CD14-positive monocyte (primary cell): ENCODE measurements at regions not wholly inside any gene's neighbourhood (a gene's known extent, or its start where the extent isn't known, plus 50 kb on each side); places are given as distances from the start of the nearest gene placed in this dataset.

Experiments used
- DNase-seq, 3 donors: peaks; one replicate each; pipeline ENCODE4 v3.0.0-alpha.2; 2011 to 2022
- H2AFZ ChIP-seq: 2 replicates; pipeline ENCODE4 v1.6.0; 2012; ENCODE audit warnings: mild to moderate bottlenecking, low read depth, low read length, inconsistent platforms; ENCODE audit not compliant: insufficient read depth, poor library complexity, severe bottlenecking
- H3K27ac ChIP-seq, 2 donors: 1 replicate in 1 of 2; 2 replicates in 1 of 2; pipeline ENCODE4 v1.5.1; 2012 to 2013; ENCODE audit warnings: low read length in 2 of 2, control low read depth in 1 of 2, inconsistent platforms in 1 of 2, low read depth in 1 of 2, mild to moderate bottlenecking in 1 of 2
- H3K27me3 ChIP-seq, 2 donors: one replicate each; pipeline versions ENCODE4 v1.6.0 to v1.6.1; 2011 to 2013; ENCODE audit warnings: low read length in 2 of 2; ENCODE audit not compliant: control insufficient read depth in 2 of 2, insufficient read depth in 2 of 2
- H3K36me3 ChIP-seq, 2 donors: replicated peaks in 1 of 2; 1 replicate in 1 of 2; 2 replicates in 1 of 2; pipeline versions ENCODE4 v1.5.1 to v1.6.1; 2012 to 2013; ENCODE audit warnings: low read length in 2 of 2, control low read depth in 1 of 2, inconsistent platforms in 1 of 2, mild to moderate bottlenecking in 1 of 2; ENCODE audit not compliant: insufficient read depth in 2 of 2, control insufficient read depth in 1 of 2
- H3K4me1 ChIP-seq, 2 donors: 1 replicate in 1 of 2; 2 replicates in 1 of 2; pipeline versions ENCODE4 v1.5.1 to v1.6.1; 2012 to 2013; ENCODE audit warnings: low read length in 2 of 2, control low read depth in 1 of 2, inconsistent platforms in 1 of 2, mild to moderate bottlenecking in 1 of 2, moderate library complexity in 1 of 2; ENCODE audit not compliant: insufficient read depth in 2 of 2, control insufficient read depth in 1 of 2
- H3K4me2 ChIP-seq: replicated peaks from 2 replicates; pipeline ENCODE3; 2012; ENCODE audit warnings: low read length, moderate library complexity, mild to moderate bottlenecking; ENCODE audit not compliant: poor library complexity, severe bottlenecking; ENCODE audit errors: extremely low read depth
- H3K4me3 ChIP-seq, 3 experiments: fragments of 200-600 bp in 1 of 3; sonication (generic) in 1 of 3; replicated peaks in 1 of 3; 1 replicate in 2 of 3; 2 replicates in 1 of 3; pipeline ENCODE4 v1.5.1; 2011 to 2013; ENCODE audit warnings: low read length in 3 of 3, mild to moderate bottlenecking in 3 of 3, control low read depth in 2 of 3, low read depth in 2 of 3, inconsistent platforms in 1 of 3, moderate library complexity in 1 of 3
- H3K79me2 ChIP-seq: 2 replicates; pipeline ENCODE4 v1.6.0; 2012; ENCODE audit warnings: mild to moderate bottlenecking, control low read depth, inconsistent platforms, low read length, moderate library complexity; ENCODE audit not compliant: insufficient read depth
- H3K9ac ChIP-seq: 2 replicates; pipeline ENCODE4 v1.6.0; 2017; ENCODE audit warnings: low read length, mild to moderate bottlenecking; ENCODE audit not compliant: insufficient read depth, poor library complexity, severe bottlenecking
- H3K9me3 ChIP-seq, 2 donors: replicated peaks in 1 of 2; 1 replicate in 1 of 2; 2 replicates in 1 of 2; pipeline versions ENCODE4 v1.5.1 to v1.6.1; 2012 to 2013; ENCODE audit warnings: low read length in 2 of 2, control low read depth in 1 of 2; ENCODE audit not compliant: control insufficient read depth in 1 of 2, insufficient read depth in 1 of 2
- H4K20me1 ChIP-seq: 2 replicates; pipeline ENCODE4 v1.6.0; 2012; ENCODE audit warnings: mild to moderate bottlenecking, low read length, control low read depth, moderate library complexity; ENCODE audit not compliant: insufficient read depth
- H3K27ac Mint-ChIP-seq, 7 donors: one replicate each; pipeline ENCODE4 v1.8.0; 2020; ENCODE audit warnings: mild to moderate bottlenecking in 7 of 7, mixed read lengths in 7 of 7, moderate library complexity in 6 of 7, inconsistent platforms in 2 of 7
- H3K27me3 Mint-ChIP-seq, 3 donors: one replicate each; pipeline ENCODE4 v1.8.0; 2021 to 2022; ENCODE audit warnings: low read depth in 3 of 3, mild to moderate bottlenecking in 3 of 3, mixed read lengths in 3 of 3, moderate library complexity in 3 of 3, inconsistent platforms in 1 of 3
- H3K36me3 Mint-ChIP-seq, 2 donors: one replicate each; pipeline ENCODE4 v1.8.0; 2020; ENCODE audit warnings: mixed read lengths in 2 of 2, inconsistent platforms in 1 of 2, mild to moderate bottlenecking in 1 of 2
- H3K4me1 Mint-ChIP-seq: one replicate; pipeline ENCODE4 v1.8.0; 2020; ENCODE audit warnings: mild to moderate bottlenecking, mixed read lengths
- H3K4me3 Mint-ChIP-seq, 2 donors: one replicate each; pipeline ENCODE4 v1.8.0; 2020; ENCODE audit warnings: mild to moderate bottlenecking in 2 of 2, mixed read lengths in 2 of 2, moderate library complexity in 1 of 2
- H3K9me3 Mint-ChIP-seq, 7 donors: one replicate each; pipeline ENCODE4 v1.8.0; 2020 to 2022; ENCODE audit warnings: mixed read lengths in 7 of 7, mild to moderate bottlenecking in 6 of 7, moderate library complexity in 6 of 7, inconsistent platforms in 2 of 7
- CTCF ChIP-seq: fragments of 200-600 bp; IDR thresholded peaks from one replicate; pipeline ENCODE4 v1.8.0; 2022; ENCODE audit warnings: antibody characterized with exemption, mild to moderate bottlenecking
- WGBS: methylation state at CpG from one replicate; pipeline ENCODE4 v1.1.5; 2013; ENCODE audit warnings: missing lambda C conversion rate; ENCODE audit not compliant: insufficient coverage; 5-methylcytosine and 5-hydroxymethylcytosine counted together
- intact Hi-C, 2 donors: fragments of 100-400 bp; cut with micrococcal nuclease; formaldehyde crosslinking; loops; one replicate each; pipeline versions ENCODE4 v1.15.0 to v1.15.1; 2023

GRCh38 chr9:28696960-28697359, 1123.7 kb upstream of the C9orf72 start:
- no peaks in the 10 kb centered on the region for H3K27me3 ChIP-seq
- no peaks in the 10 kb centered on the region for H3K79me2 ChIP-seq
- WGBS = no CpG with 5 or more reads among the region's 2 CpGs
- H2AFZ ChIP-seq = no peak overlapping the region
- no peaks in the 10 kb centered on the region for H4K20me1 ChIP-seq
- H3K4me2 ChIP-seq = no peak overlapping the region
- H3K4me3 ChIP-seq = no peak overlapping the region
- no peak overlapping the region for H3K27ac ChIP-seq
- H3K27ac Mint-ChIP-seq = no peak overlapping the region
- intact Hi-C loops = no loop called here
- H3K9me3 Mint-ChIP-seq = peaks cover 6 to 19% (median 12%) of the 10 kb centered on the region in 7 donors
- H3K4me1 Mint-ChIP-seq = no peaks in the 10 kb centered on the region
- TF ChIP-seq CTCF = no peak
- H3K4me3 Mint-ChIP-seq = no peak overlapping the region
- H3K4me1 ChIP-seq = no peaks in the 10 kb centered on the region
- no peaks in the 10 kb centered on the region for H3K27me3 Mint-ChIP-seq
- H3K9ac ChIP-seq = no peak overlapping the region
- no peaks in the 10 kb centered on the region for H3K36me3 Mint-ChIP-seq
- no peaks in the 10 kb centered on the region for H3K36me3 ChIP-seq
- H3K9me3 ChIP-seq = peaks cover 11 to 25% of the 10 kb centered on the region in 2 donors
- DNase-seq = no peak

DNA sequence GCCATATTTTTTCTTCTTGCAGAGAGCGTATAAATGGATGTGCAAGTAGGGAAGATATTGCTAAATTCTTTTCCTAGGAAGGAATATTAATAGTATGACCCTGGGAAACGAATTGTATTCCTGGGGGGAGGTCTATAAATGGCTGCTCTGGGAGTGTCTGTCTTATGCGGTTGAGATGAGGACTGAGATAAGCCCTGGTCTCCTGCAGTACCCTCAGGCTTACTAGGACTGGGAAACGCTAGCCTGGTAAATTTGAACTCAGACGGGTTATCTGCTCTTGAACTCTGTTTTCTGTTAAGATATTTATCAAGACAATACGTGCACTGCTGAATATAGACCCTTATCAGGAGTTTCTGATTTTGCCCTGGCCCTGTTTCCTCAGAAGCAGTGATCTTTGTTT, 1126.4 kb upstream of the C9orf72 start:
- no peak for DNase-seq
- no peak overlapping the region for H3K27ac Mint-ChIP-seq
- Histone ChIP-seq H3K79me2 (no peaks in the 10 kb centered on the region), H3K9ac (no peak overlapping the region), H3K4me2 (no peak overlapping the region), H3K27ac (no peak overlapping the region), H3K9me3 (peaks cover 11 to 27% of the 10 kb centered on the region in 2 donors), H3K4me3 (no peak overlapping the region), H3K4me1 (no peaks in the 10 kb centered on the region), H2AFZ (no peak overlapping the region), H4K20me1 (no peaks in the 10 kb centered on the region), H3K36me3 (no peaks in the 10 kb centered on the region), H3K27me3 (no peaks in the 10 kb centered on the region)
- intact Hi-C loops = no loop called here
- no peak for TF ChIP-seq CTCF
- H3K4me3 Mint-ChIP-seq = no peak overlapping the region
- H3K27me3 Mint-ChIP-seq = no peaks in the 10 kb centered on the region
- no peaks in the 10 kb centered on the region for H3K4me1 Mint-ChIP-seq
- H3K9me3 Mint-ChIP-seq = peaks cover 6 to 19% (median 12%) of the 10 kb centered on the region in 7 donors
- H3K36me3 Mint-ChIP-seq = no peaks in the 10 kb centered on the region
- 87% methylated on average over 5 of the region's 6 CpGs for WGBS
